ENCODE measurements at regions not wholly inside any gene's neighbourhood (a gene's known extent, or its start where the extent isn't known, plus 50 kb on each side); places are given as distances from the start of the nearest gene placed in this dataset.
A peak's percentile ranks its signal among the peaks of the same experiment; 100 is the strongest.

GRCh38 chr11:119846374-119846773 lies 117.4 kb upstream of the NECTIN1 start:
- no peak for DNase-seq

DNA sequence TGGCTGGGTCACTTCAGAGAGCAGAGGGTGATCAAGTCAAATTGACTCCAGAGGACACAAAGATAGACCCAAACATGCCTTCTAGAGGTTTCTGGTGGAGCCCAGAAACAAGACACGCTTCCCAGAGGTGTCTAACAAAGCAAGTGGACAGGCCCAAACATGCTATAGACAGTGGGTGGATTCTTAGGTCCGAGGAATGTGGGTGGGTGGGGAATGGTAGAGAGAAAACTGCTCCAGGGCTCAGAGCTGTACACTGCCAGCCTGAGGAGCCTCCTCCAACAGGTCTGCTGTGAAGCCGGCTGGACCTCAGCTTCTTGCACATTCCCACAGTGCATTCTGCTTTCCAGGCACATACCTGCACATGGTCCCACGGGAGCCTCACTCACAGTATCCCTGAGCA lies 116.8 kb upstream of the NECTIN1 start:
- no peak for DNase-seq

GRCh38 chr11:119845305-119845704 lies 116.3 kb upstream of the NECTIN1 start:
- no peak for DNase-seq

DNA sequence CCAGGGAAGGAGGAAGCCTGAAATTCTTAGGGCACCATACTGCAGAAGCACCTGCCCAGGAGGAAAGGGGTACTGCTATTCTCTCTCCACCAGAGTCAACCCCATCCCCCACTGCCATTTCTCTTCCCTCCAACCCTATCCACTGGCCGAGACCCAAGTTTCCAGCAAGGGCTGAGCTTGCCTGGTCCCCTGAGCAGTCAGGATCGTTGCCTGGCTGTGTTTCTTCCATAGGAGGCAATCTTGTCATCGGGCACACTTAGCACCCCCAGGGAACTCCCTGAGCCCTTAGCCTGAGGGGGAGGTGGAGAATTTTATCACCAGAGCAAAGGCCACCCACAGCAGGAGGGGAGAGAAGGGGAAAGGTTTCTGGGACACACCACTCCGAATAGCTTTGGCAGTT lies 115.8 kb upstream of the NECTIN1 start:
- no peak for DNase-seq

DNA sequence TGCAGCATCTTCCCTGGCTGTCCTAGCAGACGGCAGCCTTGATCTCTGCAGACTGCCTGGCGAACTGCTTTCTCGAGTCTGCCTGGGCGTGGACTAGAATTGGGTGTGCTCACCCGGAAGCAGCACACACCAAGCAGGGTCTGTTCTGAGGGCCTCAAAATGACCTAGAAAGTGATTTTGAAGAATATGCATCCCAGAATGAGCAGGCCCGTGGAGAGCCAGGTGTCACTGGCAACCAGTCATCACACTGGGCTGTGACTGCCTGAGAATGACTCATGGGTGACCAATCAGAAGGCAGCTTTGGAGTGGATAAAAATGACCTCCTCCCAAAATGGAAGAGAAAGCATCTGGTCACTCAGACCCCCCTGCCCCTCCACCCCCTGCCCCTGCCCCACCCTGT lies 114.9 kb upstream of the NECTIN1 start:
- DNase-seq = no peak

GRCh38 chr11:119842731-119843130 lies 113.7 kb upstream of the NECTIN1 start:
- no peak for DNase-seq

GRCh38 chr11:119839476-119840133 lies 110.6 kb upstream of the NECTIN1 start:
- DNase-seq = no peak

DNA sequence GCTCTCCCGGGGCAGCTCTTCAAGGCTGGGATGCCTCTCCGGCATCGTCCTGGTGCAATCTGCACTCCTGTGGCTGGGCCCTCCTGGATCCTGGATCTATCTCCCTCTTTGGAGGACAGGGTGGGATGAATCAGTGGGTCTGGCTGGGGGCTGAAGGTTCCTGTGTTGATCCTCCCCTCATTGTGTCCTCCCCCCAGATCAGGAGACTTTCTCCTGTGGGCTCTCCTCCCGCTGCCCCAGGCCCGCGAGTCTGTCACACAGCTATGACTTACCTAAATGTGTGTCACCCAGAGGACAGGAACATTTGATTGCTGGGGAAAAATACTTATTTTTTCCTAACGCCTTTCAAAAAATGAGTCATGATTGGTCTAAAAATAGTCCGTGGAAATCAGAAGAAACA lies 106.8 kb upstream of the NECTIN1 start:
- DNase-seq = no peak

DNA sequence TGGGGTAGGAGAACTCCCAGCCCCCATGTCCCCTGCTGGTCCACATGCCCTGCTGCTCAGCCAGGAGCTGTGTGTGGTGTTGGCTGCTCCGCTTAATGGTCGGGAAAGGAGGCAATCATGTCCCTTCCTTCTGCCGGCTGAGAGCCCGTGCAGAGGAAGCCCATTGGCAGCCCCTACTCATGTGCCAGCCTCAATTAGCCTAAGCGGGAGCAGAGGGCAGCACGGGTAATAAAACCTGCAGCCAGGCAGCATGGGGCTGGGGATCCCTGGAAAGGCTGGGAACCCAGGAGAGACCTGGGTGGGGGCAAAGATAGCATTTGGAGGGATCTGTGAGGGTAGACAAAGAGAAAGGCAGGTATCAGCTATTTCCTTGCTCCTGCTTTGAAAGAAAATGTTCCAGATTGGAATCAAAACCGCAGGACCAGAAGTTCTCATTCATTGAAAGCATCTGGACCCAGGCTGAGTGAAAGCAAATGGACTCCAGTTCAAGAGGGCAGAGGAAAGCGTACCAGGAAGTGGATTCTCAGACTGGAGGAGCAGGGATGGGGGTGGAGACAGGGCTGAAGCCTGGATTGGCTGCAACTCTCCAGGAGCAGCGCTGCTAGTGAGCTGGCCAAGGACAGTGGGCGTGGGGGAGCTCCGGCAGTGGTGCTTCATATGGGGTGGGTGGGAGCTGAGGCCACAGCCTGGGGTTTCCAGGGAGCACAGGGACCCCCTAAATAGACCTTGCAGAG lies 103.4 kb upstream of the NECTIN1 start:
- DNase-seq = peak in 1 of 2 experiments; percentile 13

GRCh38 chr11:119831011-119831410 lies 102.0 kb upstream of the NECTIN1 start:
- no peak for DNase-seq

- DNase-seq = no peak
Measured at GRCh38 chr11:119830400-119830799, 101.4 kb upstream of the NECTIN1 start.

DNA sequence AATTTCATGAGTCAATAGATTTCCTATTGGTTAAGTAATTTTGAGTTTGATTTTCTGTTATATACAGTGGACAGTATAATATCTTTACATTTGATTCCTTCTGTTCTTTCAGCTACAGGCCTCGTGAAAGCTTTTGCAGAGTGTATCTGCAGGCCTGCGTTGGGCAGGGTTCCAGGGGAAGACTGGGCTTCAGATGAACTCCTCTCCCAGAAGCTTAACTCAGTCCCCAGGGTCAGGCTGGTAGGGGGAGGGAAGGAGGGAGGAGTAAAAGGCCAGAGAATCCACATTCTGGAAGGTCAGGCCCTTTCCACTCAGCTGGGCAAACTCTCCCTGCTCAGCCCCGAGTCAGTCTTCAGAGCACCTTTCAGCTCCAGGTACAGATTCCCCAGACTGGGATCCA lies 100.4 kb upstream of the NECTIN1 start:
- no peak for DNase-seq

GRCh38 chr11:119828819-119829218 lies 99.8 kb upstream of the NECTIN1 start:
- DNase-seq = no peak

DNA sequence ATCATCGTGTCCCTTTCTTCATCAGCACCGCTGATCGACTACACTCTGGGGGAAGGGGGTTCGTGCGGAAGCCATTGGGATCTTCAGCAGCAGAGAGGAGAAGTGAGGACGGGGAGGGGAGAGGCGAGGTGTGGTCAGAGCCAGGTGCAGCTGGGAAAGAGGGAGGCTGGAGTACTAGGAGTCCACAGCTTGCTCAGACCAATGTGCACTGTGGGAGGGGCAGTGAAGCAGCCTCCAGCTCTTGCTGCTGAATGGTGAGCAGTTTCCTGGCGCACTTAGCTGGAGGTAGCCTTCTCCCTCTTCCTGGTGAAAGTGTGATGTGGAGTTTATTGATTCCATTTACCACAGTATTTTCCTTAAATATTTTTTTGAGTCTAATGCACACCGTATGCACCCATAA lies 99.0 kb upstream of the NECTIN1 start:
- DNase-seq = no peak

- DNase-seq = no peak
Measured at GRCh38 chr11:119827113-119827512, 98.1 kb upstream of the NECTIN1 start.

DNA sequence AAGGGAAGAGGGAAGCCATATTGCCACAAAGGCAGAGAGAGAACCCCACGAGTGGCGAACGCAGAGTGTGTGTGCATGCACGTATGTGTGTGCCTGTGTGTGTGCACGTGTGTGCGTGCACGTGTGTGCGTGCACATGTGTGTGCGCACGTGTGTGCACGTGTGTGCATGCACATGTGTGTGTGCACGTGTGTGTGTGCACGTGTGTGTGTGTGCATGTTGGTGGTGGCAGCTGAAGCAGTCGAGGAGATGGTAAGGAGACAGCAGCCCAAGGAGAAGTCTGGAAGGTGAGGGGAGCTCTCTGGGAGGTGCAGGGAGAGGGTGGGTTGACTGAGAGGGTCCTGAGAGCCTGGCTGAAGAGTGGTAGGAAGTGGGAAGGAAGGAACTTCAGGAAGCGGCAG lies 94.1 kb upstream of the NECTIN1 start:
- no peak for DNase-seq

DNA sequence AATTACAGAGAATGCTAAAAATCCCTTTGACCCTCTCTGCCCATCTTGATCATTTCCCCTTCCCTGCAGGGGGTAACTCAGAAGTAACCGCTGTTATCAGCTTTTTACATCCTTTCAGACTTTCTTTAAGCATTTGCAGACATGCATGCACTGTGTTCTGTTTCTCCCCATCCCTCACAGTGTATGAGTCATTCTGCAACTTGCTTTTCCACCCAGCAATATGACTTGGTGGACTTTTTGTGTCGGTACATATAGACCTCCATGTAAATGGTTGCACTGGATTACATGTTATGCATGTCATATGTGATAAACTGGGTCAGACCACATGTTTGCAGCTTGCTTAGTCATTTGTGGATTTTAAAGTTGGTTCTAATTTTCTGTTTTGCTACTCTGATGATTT lies 87.7 kb upstream of the NECTIN1 start:
- DNase-seq = no peak

- DNase-seq = no peak
Measured at GRCh38 chr11:119814766-119815165, 85.8 kb upstream of the NECTIN1 start.

DNA sequence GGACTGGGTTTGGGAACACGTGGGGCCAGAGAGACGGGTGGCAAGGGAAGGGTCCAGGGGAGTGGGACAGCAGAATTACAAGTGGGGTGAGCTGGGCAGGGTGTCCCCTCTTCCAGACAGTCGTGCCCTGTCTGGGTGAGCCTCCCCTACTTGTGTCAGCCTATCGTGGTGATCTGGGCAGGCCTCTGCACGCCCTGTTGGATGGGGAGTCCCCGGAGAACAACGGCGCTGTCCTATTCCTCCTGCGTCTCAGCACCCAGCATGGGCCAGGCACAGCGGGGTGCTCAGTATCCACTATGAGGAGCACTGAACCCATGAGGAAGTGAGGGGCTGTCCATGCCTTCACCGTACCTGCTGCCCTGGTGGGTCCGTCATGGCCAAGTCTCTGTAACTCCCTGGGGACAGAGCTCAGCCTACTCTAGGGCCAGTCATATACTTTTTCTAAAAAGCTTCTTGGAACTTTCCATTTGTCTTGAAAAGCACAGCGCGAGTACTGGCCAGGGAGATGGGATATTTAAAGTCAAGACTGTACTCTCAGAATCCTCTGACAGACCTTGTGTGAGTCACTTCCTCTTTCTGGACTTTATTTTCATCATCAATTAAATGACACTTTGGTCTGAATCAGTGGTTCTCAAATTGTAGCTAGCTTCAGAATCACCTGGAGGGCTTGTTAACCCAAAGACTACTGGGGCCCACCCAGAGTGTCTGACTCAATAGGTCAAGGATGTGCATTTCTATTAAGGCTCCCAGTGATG lies 81.7 kb upstream of the NECTIN1 start:
- no peak for DNase-seq

GRCh38 chr11:119809346-119809745 lies 80.3 kb upstream of the NECTIN1 start:
- no peak for DNase-seq

DNA sequence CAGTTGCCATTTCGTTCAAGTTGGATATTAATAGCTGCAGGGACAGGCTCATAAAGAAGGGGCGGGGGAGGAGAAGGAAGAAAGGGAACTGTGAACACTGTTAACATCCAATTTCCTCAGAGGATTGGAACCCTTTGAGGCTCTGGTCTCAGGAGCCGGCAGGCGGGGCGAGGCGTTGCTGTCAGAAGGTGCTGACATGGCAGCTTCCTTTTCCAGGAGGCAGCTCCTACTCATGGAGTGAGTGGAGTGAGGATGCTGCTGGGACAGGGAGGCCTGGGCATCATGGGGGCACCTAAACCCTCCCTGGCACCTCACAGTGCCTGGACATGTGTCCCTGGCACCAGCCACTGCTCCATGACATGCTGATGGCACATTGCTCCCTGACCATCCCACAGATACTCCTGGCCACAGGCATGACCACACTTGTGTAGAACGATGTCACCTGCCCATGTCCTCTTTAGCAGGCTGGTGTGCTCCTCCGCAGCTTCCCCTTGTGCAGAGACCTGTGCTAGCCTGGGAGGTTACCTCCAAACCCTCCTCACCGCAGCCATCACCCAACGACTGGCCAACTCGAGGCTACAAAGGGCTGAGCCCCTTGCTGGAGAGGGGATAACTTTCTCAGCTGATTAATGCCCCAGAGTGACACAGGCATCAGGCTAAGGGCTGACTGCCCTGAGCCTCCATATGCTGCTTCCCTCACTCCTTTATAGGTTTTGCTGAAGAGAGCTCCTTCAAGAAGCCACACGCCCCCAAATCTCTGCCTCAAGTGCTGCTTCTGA lies 79.6 kb upstream of the NECTIN1 start:
- DNase-seq = no peak

DNA sequence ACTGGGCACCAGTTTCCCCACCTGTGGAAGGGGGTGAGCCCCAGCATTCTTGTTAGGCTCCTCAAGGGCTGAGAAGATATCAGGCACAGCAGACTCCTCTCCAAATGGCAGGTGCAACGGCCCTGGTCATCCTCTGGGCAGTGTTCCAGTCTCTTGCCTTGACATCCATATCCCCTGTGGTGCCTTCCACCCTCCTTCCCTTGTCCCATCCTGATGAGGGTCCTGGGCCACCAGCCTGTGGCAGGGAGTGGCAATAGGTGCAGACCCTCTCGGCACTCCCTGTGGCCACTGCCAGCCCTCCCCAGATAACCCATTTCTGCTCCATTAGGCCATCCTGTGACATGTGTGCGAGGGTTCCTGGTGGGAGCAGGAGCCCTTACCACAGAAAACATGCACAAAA lies 78.8 kb upstream of the NECTIN1 start:
- no peak for DNase-seq

- DNase-seq = no peak
Measured at GRCh38 chr11:119807402-119807801, 78.4 kb upstream of the NECTIN1 start.
